HCT116 (cell line): ENCODE measurements at regions not wholly inside any gene's neighbourhood (a gene's known extent, or its start where the extent isn't known, plus 50 kb on each side); places are given as distances from the start of the nearest gene placed in this dataset.

Experiments
- ATAC-seq: fragments of 200-7000 bp; cut with Tn5 transposase; 2 replicates; pipeline ENCODE4 v1.9.1; 2020; ENCODE audit warnings: mild to moderate bottlenecking, moderate library complexity
- BruUV-seq: library from RNA; stranded (reverse); fragments of 400-500 nt; replicated peaks from 2 replicates; lab custom pipeline; 2021; lab: Mats Ljungman, UMichigan
- CTCF ChIA-PET: fragments of 300-600 bp; sonication (Branson Sonifier 250); formaldehyde crosslinking; loops from one replicate; lab custom pipeline; 2021; ENCODE audit warnings: antibody characterized with exemption; lab: Charles Lee
- POLR2A ChIA-PET: fragments of 300-600, 350-600 bp; sonication (Branson Sonifier 250); formaldehyde crosslinking; loops from one replicate; lab custom pipeline; 2021; ENCODE audit warnings: antibody characterized with exemption; lab: Charles Lee
- RAD21 ChIA-PET, 2 experiments: fragments of 300-600 bp; sonication (Branson Sonifier 250); formaldehyde crosslinking; loops; one replicate each; lab custom pipeline; 2023; ENCODE audit warnings: low total read pairs in 2 of 2; ENCODE audit not compliant: uncharacterized antibody in 2 of 2, unreplicated experiment in 2 of 2, low non-redundant PET in 1 of 2; lab: Charles Lee
- DNase-seq: peaks from one replicate; pipeline ENCODE4 v3.0.0-alpha.2; 2010; ENCODE audit warnings: low read depth, low spot score
- H2AFZ ChIP-seq: fragments of 200-600 bp; shearing (Covaris generic), sonication (generic); 2 replicates; pipeline ENCODE4 v1.6.1; 2017; ENCODE audit warnings: low read depth, mixed run types, mixed read lengths, antibody characterized with exemption, low read length; ENCODE audit not compliant: poor library complexity, severe bottlenecking
- H3K27ac ChIP-seq: 2 replicates; pipeline ENCODE4 v1.5.1; 2012; ENCODE audit warnings: low read depth, low read length
- H3K27me3 ChIP-seq: fragments of 200-600 bp; sonication (generic); 2 replicates; pipeline ENCODE4 v1.6.1; 2016; ENCODE audit warnings: mixed run types, low read length, mixed read lengths; ENCODE audit not compliant: insufficient read depth
- H3K36me3 ChIP-seq, 2 experiments: fragments of 200-500 bp in 1 of 2; fragments of 200-600 bp in 1 of 2; sonication (Bioruptor generic) in 1 of 2; sonication (generic) in 1 of 2; 2 replicates each; pipeline versions ENCODE4 v1.5.1 to v1.6.1; 2014 to 2016; ENCODE audit warnings: low read length in 2 of 2, inconsistent platforms in 1 of 2, mixed read lengths in 1 of 2, mixed run types in 1 of 2; ENCODE audit not compliant: insufficient read depth in 2 of 2, control insufficient read depth in 1 of 2
- H3K4me1 ChIP-seq, 2 experiments: fragments of 200-600 bp in 1 of 2; sonication (generic) in 1 of 2; 2 replicates each; pipeline versions ENCODE4 v1.5.1 to v1.6.1; 2012 to 2017; ENCODE audit warnings: low read length in 2 of 2, inconsistent platforms in 1 of 2, mild to moderate bottlenecking in 1 of 2, mixed read lengths in 1 of 2, mixed run types in 1 of 2, moderate library complexity in 1 of 2; ENCODE audit not compliant: insufficient read depth in 2 of 2, control insufficient read depth in 1 of 2
- H3K4me2 ChIP-seq: fragments of 200-600 bp; sonication (generic); 2 replicates; pipeline ENCODE4 v1.6.1; 2017; ENCODE audit warnings: mixed run types, low read length, mixed read lengths
- H3K4me3 ChIP-seq, 2 experiments: fragments of 200-600 bp in 1 of 2; sonication (generic) in 1 of 2; replicated peaks in 1 of 2; 2 replicates each; pipeline ENCODE4 v1.5.1; 2011 to 2016; ENCODE audit warnings: low read length in 2 of 2, control low read depth in 1 of 2, low read depth in 1 of 2, mild to moderate bottlenecking in 1 of 2, mixed read lengths in 1 of 2, mixed run types in 1 of 2
- H3K79me2 ChIP-seq: fragments of 200-600 bp; sonication (generic); 2 replicates; pipeline ENCODE4 v1.6.1; 2017; ENCODE audit warnings: mild to moderate bottlenecking, mixed run types, low read length, moderate library complexity, mixed read lengths; ENCODE audit not compliant: insufficient read depth
- H3K9ac ChIP-seq: fragments of 200-600 bp; sonication (generic); 2 replicates; pipeline ENCODE4 v1.6.1; 2016; ENCODE audit warnings: low read length, mixed read lengths
- H3K9me2 ChIP-seq: fragments of 200-600 bp; sonication (generic), shearing (Covaris generic); 2 replicates; pipeline ENCODE4 v1.6.1; 2017; ENCODE audit warnings: mixed run types, mild to moderate bottlenecking, moderate library complexity; ENCODE audit not compliant: insufficient read depth
- H3K9me3 ChIP-seq, 2 experiments: fragments of 200-500 bp in 1 of 2; fragments of 200-600 bp in 1 of 2; sonication (Bioruptor generic) in 1 of 2; sonication (generic) in 1 of 2; 2 replicates each; pipeline ENCODE4 v1.6.1; 2014 to 2017; ENCODE audit warnings: low read length in 2 of 2, mixed read lengths in 2 of 2, inconsistent platforms in 1 of 2, low read depth in 1 of 2, mild to moderate bottlenecking in 1 of 2, mixed run types in 1 of 2, moderate library complexity in 1 of 2; ENCODE audit not compliant: control insufficient read depth in 1 of 2, insufficient read depth in 1 of 2
- H4K20me1 ChIP-seq: fragments of 200-600 bp; sonication (generic), shearing (Covaris generic); 2 replicates; pipeline ENCODE4 v1.6.1; 2017; ENCODE audit warnings: mixed run types, mild to moderate bottlenecking, moderate library complexity; ENCODE audit not compliant: insufficient read depth
- CBX3 ChIP-seq: IDR thresholded peaks from 2 replicates; pipeline ENCODE4 v1.6.1; 2012; ENCODE audit warnings: low read depth
- CEBPB ChIP-seq: IDR thresholded peaks from 2 replicates; pipeline ENCODE4 v1.6.1; 2012; ENCODE audit warnings: low read depth
- EGR1 ChIP-seq: IDR thresholded peaks from 2 replicates; pipeline ENCODE4 v1.6.1; 2012; ENCODE audit warnings: low read depth
- ELF1 ChIP-seq: IDR thresholded peaks from 2 replicates; pipeline ENCODE4 v1.6.1; 2012; ENCODE audit warnings: low read depth, borderline replicate concordance
- EZH2 ChIP-seq: fragments of 200-600 bp; sonication (generic); IDR thresholded peaks from 2 replicates; pipeline ENCODE4 v1.6.1; 2017; ENCODE audit warnings: antibody characterized with exemption, mixed run types
- EZH2phosphoT487 ChIP-seq: fragments of 200-600 bp; IDR thresholded peaks from 2 replicates; pipeline ENCODE4 v1.6.1; 2018; ENCODE audit warnings: antibody characterized with exemption, borderline replicate concordance
- JUND ChIP-seq: IDR thresholded peaks from 2 replicates; pipeline ENCODE4 v1.6.1; 2012
- POLR2A ChIP-seq: IDR thresholded peaks from 2 replicates; pipeline ENCODE4 v1.7.0; 2011; ENCODE audit warnings: borderline replicate concordance; ENCODE audit not compliant: insufficient read depth, insufficient read length; ENCODE audit errors: extremely low read depth
- POLR2AphosphoS5 ChIP-seq: IDR thresholded peaks from 2 replicates; pipeline ENCODE4 v1.6.1; 2011; ENCODE audit warnings: mild to moderate bottlenecking, low read depth, low read length, moderate library complexity
- RAD21 ChIP-seq: IDR thresholded peaks from 2 replicates; pipeline ENCODE4 v1.6.1; 2012; ENCODE audit warnings: low read depth, mild to moderate bottlenecking
- SIN3A ChIP-seq: IDR thresholded peaks from 2 replicates; pipeline ENCODE4 v1.6.1; 2012; ENCODE audit warnings: low read depth
- SP1 ChIP-seq: IDR thresholded peaks from 2 replicates; pipeline ENCODE4 v1.6.1; 2012; ENCODE audit warnings: low read depth
- TCF7L2 ChIP-seq: IDR thresholded peaks from 2 replicates; pipeline ENCODE4 v1.7.0; 2011; ENCODE audit warnings: borderline replicate concordance, inconsistent platforms; ENCODE audit not compliant: insufficient read depth, insufficient read length; ENCODE audit errors: extremely low read depth
- ZNF274 ChIP-seq: fragments of 200-500 bp; sonication (Bioruptor generic); IDR thresholded peaks from 2 replicates; pipeline ENCODE4 v1.6.1; 2014; ENCODE audit warnings: mild to moderate bottlenecking, low read depth, low read length, inconsistent platforms
- intact Hi-C: fragments of 100-400 bp; cut with micrococcal nuclease; formaldehyde crosslinking; loops from 2 replicates; pipeline ENCODE4 v1.10.0; 2022
- TF ChIP-seq, protein P1 (sequence below): IDR thresholded peaks from 2 replicates; pipeline ENCODE4 v1.6.1; 2012
- TF ChIP-seq, protein P2 (sequence below), 3 experiments: fragments of 200-600 bp in 1 of 3; sonication (generic) in 1 of 3; IDR thresholded peaks in 2 of 3; conservative IDR thresholded peaks in 1 of 3; 2 replicates each; pipeline ENCODE4 v1.5.1; 2012 to 2017; ENCODE audit warnings: low read depth in 2 of 3, low read length in 2 of 3, antibody characterized with exemption in 1 of 3, borderline replicate concordance in 1 of 3, control low read depth in 1 of 3, mild to moderate bottlenecking in 1 of 3, mixed read lengths in 1 of 3, mixed run types in 1 of 3, moderate library complexity in 1 of 3; ENCODE audit not compliant: insufficient read depth in 1 of 3
- TF ChIP-seq, protein P3 (sequence below): IDR thresholded peaks from 2 replicates; pipeline ENCODE4 v1.6.1; 2012; ENCODE audit warnings: low read depth
- TF ChIP-seq, protein P4 (sequence below): IDR thresholded peaks from 2 replicates; pipeline ENCODE4 v1.6.1; 2012

DNA sequence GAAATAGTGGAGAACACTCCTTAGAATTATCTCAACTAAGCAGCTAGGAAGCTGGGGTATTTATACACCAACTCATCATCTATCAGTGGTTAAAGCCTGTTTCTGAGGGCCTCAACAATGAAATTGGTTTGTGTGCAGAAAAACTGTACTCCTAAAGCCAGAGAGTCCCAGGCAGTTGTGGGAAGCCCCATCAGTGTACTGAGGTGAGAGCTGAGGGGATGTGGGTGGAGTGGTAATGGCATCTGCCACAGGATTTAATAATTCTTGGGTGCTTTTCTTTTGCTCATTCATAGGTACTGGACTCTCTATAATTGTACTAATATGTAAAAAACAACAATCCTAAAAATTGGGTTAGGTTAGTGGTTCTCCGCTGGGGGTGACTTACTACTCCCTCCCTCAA, 267.5 kb downstream of the PTEN start:
- ATAC-seq (no peak), DNase-seq (no peak)
- Histone ChIP-seq H3K27ac (no peak overlapping the region), H3K4me1 (peaks cover 0 to 5% of the 10 kb centered on the region in 2 experiments; a peak in 1 of 4 replicates), H3K36me3 (no peaks in the 10 kb centered on the region), H2AFZ (no peak overlapping the region), H3K79me2 (no peaks in the 10 kb centered on the region), H3K9ac (no peak overlapping the region), H3K4me2 (no peak overlapping the region), H3K27me3 (no peaks in the 10 kb centered on the region), H3K4me3 (no peak overlapping the region), H4K20me1 (no peaks in the 10 kb centered on the region), H3K9me3 (no peaks in the 10 kb centered on the region), H3K9me2 (no peaks in the 10 kb centered on the region)
- CTCF ChIA-PET, result no interaction called here
- POLR2A ChIA-PET, result no interaction called here
- intact Hi-C loops, result no loop called here
- RAD21 ChIA-PET, result no interaction called here
- TF ChIP-seq POLR2A (no peak), ZNF274 (no peak), RAD21 (no peak), SIN3A (no peak), ELF1 (no peak), JUND (no peak), EZH2phosphoT487 (no peak), SP1 (no peak), CEBPB (no peak), POLR2AphosphoS5 (no peak), EGR1 (no peak), CBX3 (no peak), TCF7L2 (no peak), EZH2 (no peak)
- TF ChIP-seq, protein P1, sequence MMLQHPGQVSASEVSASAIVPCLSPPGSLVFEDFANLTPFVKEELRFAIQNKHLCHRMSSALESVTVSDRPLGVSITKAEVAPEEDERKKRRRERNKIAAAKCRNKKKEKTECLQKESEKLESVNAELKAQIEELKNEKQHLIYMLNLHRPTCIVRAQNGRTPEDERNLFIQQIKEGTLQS, result no peak
- TF ChIP-seq, protein P2, sequence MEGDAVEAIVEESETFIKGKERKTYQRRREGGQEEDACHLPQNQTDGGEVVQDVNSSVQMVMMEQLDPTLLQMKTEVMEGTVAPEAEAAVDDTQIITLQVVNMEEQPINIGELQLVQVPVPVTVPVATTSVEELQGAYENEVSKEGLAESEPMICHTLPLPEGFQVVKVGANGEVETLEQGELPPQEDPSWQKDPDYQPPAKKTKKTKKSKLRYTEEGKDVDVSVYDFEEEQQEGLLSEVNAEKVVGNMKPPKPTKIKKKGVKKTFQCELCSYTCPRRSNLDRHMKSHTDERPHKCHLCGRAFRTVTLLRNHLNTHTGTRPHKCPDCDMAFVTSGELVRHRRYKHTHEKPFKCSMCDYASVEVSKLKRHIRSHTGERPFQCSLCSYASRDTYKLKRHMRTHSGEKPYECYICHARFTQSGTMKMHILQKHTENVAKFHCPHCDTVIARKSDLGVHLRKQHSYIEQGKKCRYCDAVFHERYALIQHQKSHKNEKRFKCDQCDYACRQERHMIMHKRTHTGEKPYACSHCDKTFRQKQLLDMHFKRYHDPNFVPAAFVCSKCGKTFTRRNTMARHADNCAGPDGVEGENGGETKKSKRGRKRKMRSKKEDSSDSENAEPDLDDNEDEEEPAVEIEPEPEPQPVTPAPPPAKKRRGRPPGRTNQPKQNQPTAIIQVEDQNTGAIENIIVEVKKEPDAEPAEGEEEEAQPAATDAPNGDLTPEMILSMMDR (IDR thresholded peaks at IDR 0.05 in 2 of 3, conservative IDR thresholded peaks at IDR 0.05 in 1 of 3; ENCODE audit: borderline replicate concordance in 1 of 3, insufficient read depth in 1 of 3, low read depth in 2 of 3, low read length in 2 of 3), result no peak
- TF ChIP-seq, protein P3, sequence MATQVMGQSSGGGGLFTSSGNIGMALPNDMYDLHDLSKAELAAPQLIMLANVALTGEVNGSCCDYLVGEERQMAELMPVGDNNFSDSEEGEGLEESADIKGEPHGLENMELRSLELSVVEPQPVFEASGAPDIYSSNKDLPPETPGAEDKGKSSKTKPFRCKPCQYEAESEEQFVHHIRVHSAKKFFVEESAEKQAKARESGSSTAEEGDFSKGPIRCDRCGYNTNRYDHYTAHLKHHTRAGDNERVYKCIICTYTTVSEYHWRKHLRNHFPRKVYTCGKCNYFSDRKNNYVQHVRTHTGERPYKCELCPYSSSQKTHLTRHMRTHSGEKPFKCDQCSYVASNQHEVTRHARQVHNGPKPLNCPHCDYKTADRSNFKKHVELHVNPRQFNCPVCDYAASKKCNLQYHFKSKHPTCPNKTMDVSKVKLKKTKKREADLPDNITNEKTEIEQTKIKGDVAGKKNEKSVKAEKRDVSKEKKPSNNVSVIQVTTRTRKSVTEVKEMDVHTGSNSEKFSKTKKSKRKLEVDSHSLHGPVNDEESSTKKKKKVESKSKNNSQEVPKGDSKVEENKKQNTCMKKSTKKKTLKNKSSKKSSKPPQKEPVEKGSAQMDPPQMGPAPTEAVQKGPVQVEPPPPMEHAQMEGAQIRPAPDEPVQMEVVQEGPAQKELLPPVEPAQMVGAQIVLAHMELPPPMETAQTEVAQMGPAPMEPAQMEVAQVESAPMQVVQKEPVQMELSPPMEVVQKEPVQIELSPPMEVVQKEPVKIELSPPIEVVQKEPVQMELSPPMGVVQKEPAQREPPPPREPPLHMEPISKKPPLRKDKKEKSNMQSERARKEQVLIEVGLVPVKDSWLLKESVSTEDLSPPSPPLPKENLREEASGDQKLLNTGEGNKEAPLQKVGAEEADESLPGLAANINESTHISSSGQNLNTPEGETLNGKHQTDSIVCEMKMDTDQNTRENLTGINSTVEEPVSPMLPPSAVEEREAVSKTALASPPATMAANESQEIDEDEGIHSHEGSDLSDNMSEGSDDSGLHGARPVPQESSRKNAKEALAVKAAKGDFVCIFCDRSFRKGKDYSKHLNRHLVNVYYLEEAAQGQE, result no peak
- TF ChIP-seq, protein P4, sequence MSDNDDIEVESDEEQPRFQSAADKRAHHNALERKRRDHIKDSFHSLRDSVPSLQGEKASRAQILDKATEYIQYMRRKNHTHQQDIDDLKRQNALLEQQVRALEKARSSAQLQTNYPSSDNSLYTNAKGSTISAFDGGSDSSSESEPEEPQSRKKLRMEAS, result no peak
- no TSS peak for BruUV-seq
